GM21526 (cell line): ENCODE measurements at regions not wholly inside any gene's neighbourhood (a gene's known extent, or its start where the extent isn't known, plus 50 kb on each side); places are given as distances from the start of the nearest gene placed in this dataset.
"Not testable (repeated sequence)": the region's sequence is repeated elsewhere in the genome, so short reads cannot be mapped to it uniquely, and the experiment has no call there.

Experiments used
- ATAC-seq: cut with Tn5 transposase; IDR thresholded peaks from one replicate; pipeline ENCODE4 v1.9.1; 2021; ENCODE audit warnings: moderate library complexity; ENCODE audit not compliant: unreplicated experiment, low FRiP score

DNA sequence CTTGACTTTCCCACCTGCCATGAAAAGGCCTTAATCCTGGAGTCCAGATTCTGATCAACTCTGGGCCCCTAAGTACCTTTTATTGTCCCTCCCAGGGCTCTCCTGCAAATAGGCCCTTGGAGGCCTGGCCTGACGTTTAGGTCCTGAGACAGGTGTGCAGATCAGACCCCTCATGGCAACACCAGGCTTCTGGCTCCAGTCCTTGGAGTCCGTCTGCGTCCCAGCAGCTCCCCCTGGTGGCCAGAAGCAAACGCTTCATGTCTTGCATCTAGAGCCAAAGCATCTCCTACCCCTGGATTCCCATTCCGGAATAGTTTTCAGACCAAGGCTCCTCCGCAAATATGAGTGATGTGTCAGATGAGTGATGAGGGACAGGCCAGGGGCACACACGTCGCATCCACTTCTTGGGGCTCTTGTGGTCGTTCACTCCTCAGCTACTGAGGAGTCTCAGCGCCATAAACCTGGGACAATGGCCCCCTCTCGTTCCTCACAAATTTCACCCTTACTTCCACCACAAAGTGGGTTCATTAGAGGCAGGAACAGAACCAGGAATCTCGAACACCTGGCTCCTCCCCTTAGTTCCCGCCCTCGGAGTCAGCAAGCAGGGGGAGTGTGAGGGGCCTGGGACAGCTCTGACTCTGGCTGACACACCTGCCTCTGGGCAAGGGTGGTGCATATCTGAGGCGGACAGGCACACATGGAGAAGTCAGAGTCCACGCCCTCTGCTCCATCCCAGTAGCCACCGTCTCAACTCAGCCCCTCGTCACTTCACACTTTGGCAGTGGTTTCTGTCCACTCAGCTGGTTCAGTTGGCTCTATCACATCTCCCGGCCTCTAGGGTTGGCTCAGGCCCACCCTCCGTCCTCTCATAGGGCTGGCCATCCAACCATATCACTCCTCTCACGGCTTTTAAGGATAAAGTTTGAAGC lies 77.9 kb upstream of the PWP1 start:
- no peak for ATAC-seq

DNA sequence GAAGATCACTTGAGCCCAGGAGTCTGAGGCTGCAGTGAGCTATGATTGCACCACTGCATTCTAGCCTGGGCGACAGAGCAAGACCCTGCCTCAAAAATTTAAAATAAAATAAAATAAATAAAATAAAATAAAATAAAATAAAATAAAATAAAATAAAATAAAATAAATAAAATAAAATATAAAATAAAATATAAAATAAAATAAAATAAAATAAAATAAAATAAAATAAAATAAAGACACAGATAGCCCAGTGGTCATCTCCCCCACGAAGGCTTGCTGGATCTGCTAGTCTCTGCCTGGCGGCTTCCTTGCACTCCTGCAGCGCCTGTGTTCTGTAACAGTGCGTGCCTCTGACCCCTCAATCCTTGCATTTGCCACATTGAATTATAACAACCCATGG lies 76.8 kb upstream of the PWP1 start:
- not testable (repeated sequence) for ATAC-seq

DNA sequence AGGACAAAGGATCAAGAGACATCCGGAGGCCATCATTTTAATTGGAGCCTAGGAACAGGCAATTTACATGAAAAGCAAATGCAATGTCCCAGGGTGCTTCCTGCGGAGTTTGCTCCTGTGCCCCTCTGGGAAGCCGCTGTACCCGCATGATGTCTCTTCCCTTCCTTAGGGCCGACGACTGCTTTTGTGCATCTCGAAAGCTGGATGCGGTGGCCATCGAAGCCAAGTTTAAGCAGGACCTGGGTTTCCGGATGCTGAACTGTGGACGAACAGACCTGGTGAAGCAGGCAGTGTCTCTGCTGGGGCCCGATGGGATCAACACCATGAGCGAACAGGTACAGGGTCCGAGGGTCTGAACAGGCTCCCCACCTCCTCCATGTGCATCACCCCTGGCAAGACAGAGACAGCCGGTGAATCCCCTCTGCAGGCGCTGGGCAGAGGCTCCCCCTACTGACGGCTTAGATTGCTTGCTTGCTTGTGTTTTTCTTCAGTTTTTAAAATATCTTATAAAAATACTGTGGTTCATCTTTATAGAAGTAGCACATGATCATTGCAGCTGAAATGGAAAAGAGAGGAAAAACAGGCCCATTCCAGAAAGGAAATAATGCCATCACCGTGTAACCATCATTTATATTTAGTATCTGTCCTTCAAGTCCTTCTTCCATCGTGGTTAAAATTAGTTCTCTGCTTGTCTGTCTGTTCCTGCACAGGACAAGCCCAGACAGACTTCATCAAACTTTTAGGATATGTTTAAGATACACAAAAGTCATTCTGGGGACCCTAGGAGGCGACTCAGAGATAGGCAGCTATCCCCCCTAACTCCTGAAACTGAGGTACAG lies 75.4 kb upstream of the PWP1 start:
- no peak for ATAC-seq

DNA sequence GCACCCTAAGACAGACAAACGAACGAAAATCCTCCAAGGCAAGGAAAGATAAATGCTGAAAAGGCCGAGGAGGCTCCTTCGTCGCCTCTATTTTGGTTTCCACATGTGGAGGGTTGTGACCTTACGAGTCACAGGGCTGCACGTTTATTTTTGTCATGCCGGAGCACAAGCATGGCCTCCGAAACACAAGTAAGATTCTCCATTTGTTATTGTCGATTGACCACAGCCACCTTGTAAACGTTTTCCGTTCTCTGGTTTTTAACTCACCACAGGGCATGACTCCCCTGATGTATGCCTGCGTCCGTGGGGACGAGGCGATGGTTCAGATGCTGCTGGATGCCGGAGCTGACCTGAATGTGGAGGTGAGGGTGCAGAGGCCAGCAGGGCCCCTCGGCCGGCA lies 73.1 kb upstream of the PWP1 start:
- no peak for ATAC-seq

DNA sequence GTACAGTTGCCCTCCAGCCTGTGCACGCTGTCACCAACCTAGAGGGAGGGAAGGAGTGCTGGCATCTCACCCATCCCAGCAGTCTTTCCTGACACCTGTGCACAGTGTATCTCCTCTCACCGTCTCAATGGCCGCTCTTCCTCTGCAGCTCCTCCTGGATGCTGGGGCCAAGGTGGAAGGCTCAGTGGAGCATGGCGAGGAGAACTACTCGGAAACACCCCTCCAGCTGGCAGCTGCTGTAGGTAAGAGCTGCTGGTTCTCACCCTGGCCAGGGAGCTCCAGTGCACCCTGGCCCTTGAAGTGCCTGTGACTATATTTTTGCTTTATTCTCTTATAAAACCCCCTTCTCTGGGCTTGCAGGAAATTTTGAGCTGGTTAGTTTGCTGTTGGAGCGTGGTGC lies 68.7 kb upstream of the PWP1 start:
- no peak for ATAC-seq

DNA sequence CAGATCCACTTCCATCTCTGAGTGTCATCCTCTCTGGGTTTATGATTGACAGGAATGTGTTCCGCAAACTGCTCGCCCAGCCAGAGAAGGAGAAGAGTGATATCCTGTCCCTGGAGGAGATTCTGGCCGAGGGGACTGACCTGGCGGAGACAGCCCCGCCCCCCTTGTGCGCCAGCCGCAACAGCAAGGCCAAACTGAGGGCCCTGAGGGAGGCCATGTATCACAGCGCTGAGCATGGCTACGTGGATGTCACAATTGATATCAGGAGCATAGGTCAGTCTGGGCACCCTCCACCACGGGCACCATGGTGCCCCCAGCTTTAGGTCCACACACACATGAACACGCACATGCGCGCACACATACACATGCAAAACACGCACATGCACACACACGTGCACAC lies 67.5 kb upstream of the PWP1 start:
- ATAC-seq: no peak

DNA sequence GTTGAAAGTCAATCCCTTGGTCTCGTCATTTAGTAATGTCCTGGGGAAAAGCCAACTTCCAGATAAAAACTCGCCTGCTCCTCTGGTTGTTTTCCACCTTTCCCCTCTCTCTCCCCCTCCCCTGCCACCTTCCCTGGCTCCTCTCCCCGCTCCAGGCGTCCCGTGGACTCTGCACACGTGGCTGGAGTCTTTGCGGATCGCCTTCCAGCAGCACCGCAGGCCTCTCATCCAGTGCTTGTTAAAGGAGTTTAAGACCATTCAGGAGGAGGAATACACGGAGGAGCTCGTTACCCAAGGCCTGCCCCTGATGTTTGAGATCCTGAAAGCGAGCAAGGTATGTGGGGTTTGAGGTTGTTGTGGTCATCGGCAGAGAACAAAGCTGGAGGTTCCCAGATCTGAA lies 65.8 kb upstream of the PWP1 start:
- ATAC-seq: no peak

DNA sequence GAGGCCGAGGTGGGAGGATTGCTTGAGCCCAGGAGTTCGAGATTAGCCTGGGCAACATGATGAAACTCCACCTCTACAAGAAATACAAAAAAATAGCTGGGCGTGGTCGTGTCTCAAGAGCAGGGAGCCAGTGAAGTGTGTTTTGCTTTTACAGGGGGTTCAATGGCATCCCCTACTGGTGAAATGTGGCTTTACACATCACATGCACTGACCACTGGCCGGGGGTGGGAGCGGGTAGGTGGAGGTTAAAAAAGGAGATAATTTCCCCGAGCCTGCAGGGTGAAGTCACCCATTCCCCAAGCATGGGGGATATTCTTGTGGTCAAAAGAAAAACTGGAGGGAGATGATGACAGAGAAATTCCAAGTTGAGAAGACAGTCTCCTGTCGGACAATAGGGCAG lies 63.6 kb upstream of the PWP1 start:
- ATAC-seq: no peak

DNA sequence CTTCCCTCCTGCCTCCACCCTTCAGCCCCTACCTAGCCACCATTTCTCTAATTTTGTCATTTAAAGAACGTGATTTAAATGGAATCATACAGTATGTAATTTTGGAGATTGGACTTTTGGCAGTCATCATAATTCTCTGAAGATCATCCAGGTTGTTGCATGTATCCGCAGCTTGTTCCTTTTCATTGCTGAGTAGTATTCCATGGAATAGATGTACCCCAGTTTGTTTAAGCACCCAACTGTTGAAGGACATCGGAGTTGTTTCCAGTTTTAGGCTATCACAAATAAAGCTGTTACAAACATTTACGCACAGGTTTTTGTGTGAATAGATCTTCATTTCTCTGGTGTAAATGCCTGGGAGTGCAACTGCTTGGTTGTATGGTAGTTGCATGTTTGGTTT lies 61.1 kb upstream of the PWP1 start:
- ATAC-seq: no peak

DNA sequence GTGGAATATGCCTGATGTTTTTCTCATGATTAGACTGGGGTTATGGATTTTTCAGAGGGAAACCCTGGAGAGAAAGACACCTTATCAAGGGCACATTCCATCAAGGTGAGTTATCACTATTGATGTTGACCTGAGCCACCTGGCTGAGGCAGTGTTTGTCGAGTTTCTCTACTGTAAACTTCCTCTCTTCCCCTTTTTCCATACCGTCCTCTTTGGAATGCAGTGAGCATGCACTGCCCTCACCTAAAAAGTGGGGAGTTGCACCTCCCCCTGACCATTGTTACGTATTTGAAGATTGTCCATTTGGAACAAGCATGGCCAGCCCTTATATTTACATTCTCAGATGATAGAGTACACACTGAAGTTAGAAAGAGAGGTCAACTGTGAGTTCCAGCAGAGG lies 53.9 kb upstream of the PWP1 start:
- ATAC-seq: no peak

DNA sequence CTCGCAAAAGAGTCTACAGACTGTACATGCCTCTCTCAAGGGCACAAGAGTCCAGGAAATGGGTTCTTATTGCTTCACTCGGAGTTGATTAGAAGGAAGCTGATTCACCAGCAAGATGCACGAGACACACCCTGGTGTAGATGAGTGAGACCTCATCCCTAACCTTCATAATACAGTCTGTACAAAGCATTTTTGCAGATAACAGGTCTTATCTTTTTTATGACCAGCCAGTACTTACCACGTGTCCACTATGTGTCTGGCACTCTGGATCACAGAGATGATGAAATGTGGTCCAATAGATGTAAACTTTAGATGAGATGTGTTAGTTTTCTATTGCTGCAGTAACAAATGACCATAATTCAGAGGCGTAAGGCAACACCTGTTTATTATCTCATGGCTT lies 53.4 kb upstream of the PWP1 start:
- ATAC-seq: no peak

DNA sequence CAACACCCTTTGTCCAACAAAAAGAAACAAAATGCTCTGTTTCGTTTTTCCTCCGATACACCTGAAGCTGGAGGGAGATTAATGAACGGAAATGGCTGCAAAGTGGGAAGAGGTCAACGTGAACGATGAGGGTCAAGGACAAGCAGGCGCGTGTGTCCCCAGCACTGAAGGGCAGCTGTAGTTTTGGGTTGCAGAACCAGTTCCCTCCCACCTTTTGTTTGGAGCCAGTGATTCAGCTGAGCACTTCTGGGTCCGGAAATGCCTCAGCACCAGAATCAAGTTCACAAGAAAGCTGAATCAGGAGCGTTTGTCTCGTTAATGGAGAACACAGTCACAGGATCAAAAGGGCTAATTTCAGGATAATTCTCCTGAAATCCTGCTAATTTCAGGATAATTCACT lies 51.1 kb upstream of the PWP1 start:
- ATAC-seq: no peak

DNA sequence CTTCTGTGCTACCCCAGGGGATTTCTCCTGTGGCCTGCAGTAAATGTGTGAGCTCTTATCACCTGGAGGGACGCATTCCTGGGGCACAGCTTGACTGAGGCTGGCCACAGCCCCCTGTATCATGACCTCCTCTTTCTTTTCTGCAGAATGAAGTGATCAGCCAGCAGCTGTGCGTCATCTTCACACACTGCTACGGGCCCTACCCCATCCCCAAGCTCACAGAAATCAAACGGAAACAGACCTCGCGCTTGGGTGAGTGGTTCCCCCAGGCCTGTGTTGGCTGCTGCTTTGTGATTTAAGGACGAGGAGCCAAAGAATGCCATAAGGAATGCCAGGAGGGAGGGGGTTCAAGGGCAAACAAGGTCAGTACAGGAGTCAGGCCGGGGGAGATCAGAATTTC lies 50.5 kb upstream of the PWP1 start:
- no peak for ATAC-seq
